SK-N-SH treated with all-trans-retinoic acid at 6 μM for 48 hours (cell line): ENCODE measurements at regions not wholly inside any gene's neighbourhood (a gene's known extent, or its start where the extent isn't known, plus 50 kb on each side); places are given as distances from the start of the nearest gene placed in this dataset.

ENCODE experiments used
- TCF4 ChIP-seq: fragments of 250-450 bp; sonication (Bioruptor Pico); IDR thresholded peaks from 2 replicates; pipeline ENCODE4 v1.8.0; 2021; ENCODE audit warnings: mild to moderate bottlenecking, moderate library complexity, borderline replicate concordance
- TF ChIP-seq, protein P1 (sequence below): fragments of 250-450 bp; sonication (Bioruptor Pico); IDR thresholded peaks from 2 replicates; pipeline ENCODE4 v1.5.0; 2020; ENCODE audit warnings: mild to moderate bottlenecking, moderate library complexity

DNA sequence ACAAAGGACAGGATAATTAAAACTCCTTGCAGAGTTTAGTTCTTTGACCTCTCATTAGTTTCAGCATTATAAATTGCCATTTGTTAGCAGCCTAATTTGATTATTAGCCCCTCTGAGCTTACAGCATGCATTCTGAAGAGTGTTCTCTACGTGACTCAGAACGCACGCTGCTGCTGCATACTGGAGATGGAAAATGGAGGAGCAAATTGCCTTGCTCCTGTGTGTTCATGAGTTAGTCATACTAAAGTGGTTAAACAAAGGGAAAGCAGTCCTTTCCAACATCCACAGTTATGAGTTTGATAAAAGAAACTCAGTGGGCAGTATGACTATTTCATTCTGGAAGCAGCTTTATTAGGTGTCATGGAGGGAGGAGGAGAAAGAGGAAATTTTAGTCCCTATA lies 922.5 kb downstream of the RPA4 start:
- TF ChIP-seq, protein P1, sequence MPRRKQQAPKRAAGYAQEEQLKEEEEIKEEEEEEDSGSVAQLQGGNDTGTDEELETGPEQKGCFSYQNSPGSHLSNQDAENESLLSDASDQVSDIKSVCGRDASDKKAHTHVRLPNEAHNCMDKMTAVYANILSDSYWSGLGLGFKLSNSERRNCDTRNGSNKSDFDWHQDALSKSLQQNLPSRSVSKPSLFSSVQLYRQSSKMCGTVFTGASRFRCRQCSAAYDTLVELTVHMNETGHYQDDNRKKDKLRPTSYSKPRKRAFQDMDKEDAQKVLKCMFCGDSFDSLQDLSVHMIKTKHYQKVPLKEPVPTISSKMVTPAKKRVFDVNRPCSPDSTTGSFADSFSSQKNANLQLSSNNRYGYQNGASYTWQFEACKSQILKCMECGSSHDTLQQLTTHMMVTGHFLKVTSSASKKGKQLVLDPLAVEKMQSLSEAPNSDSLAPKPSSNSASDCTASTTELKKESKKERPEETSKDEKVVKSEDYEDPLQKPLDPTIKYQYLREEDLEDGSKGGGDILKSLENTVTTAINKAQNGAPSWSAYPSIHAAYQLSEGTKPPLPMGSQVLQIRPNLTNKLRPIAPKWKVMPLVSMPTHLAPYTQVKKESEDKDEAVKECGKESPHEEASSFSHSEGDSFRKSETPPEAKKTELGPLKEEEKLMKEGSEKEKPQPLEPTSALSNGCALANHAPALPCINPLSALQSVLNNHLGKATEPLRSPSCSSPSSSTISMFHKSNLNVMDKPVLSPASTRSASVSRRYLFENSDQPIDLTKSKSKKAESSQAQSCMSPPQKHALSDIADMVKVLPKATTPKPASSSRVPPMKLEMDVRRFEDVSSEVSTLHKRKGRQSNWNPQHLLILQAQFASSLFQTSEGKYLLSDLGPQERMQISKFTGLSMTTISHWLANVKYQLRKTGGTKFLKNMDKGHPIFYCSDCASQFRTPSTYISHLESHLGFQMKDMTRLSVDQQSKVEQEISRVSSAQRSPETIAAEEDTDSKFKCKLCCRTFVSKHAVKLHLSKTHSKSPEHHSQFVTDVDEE (CRISPR knock-in tag), result no peak
- no peak for TF ChIP-seq TCF4 (CRISPR knock-in tag)
